ENCODE measurements at regions not wholly inside any gene's neighbourhood (a gene's known extent, or its start where the extent isn't known, plus 50 kb on each side); places are given as distances from the start of the nearest gene placed in this dataset.
A peak's percentile ranks its signal among the peaks of the same experiment; 100 is the strongest.

DNA sequence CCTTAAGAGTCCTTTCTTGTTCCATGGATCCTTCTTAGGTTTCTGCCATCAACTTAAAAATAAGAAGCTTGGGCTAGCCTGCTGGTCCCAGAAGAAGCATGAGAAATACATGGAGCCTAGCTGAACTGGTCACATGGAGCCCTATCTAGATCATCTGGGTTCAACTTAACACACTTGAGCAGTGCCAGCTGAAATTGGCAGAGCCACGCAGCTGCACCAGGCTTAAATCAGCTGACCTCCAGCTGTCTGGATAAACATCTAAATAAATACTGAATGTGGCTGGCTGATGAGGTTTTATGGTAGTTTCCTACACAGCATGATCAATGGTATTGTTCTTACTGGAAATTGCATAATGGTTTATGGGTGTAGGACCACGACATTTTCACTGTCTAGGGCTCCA lies 598.4 kb upstream of the FAM241A start:
- no peak for DNase-seq (ENCODE audit: extremely low read depth, low read depth)
- H3K4me3 ChIP-seq (replicated peaks; ENCODE audit: low read depth, low read length): no peak overlapping the region
- TF ChIP-seq, protein P1, sequence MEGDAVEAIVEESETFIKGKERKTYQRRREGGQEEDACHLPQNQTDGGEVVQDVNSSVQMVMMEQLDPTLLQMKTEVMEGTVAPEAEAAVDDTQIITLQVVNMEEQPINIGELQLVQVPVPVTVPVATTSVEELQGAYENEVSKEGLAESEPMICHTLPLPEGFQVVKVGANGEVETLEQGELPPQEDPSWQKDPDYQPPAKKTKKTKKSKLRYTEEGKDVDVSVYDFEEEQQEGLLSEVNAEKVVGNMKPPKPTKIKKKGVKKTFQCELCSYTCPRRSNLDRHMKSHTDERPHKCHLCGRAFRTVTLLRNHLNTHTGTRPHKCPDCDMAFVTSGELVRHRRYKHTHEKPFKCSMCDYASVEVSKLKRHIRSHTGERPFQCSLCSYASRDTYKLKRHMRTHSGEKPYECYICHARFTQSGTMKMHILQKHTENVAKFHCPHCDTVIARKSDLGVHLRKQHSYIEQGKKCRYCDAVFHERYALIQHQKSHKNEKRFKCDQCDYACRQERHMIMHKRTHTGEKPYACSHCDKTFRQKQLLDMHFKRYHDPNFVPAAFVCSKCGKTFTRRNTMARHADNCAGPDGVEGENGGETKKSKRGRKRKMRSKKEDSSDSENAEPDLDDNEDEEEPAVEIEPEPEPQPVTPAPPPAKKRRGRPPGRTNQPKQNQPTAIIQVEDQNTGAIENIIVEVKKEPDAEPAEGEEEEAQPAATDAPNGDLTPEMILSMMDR (IDR thresholded peaks at IDR 0.05; ENCODE audit: low read depth, low read length, missing control alignments): no peak

- peak; percentile 76 for DNase-seq (ENCODE audit: extremely low read depth, low read depth)
- TF ChIP-seq, protein P1 (IDR thresholded peaks at IDR 0.05; ENCODE audit: low read depth, low read length, missing control alignments): no peak
- H3K4me3 ChIP-seq (replicated peaks; ENCODE audit: low read depth, low read length): no peak overlapping the region
Observed at GRCh38 chr4:111556141-111556781, 589.0 kb upstream of the FAM241A start.

DNA sequence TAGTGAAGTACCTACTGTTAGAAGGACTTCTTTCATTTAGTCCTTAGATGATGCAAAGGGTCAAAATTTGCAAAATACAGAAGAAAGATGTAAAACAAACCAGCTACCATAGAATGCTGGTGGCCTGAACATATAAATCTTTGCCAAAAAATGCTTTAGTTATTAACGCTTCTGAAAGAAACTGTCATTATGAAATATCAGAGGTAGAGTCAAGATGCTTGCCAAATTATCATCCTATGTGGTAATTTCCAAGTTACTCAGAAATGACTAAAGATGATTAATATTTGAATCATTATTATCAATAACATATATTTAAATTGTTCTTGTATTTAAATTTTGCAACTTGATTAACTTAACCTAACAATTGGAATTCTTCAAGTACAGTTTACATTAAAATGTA lies 588.4 kb upstream of the FAM241A start:
- TF ChIP-seq, protein P1 (IDR thresholded peaks at IDR 0.05; ENCODE audit: low read depth, low read length, missing control alignments): no peak
- no peak overlapping the region for H3K4me3 ChIP-seq (replicated peaks; ENCODE audit: low read depth, low read length)
- DNase-seq (ENCODE audit: extremely low read depth, low read depth): no peak

- peak; percentile 41 for DNase-seq (ENCODE audit: extremely low read depth, low read depth)
- no peak overlapping the region for H3K4me3 ChIP-seq (replicated peaks; ENCODE audit: low read depth, low read length)
- TF ChIP-seq, protein P1 (IDR thresholded peaks at IDR 0.05; ENCODE audit: low read depth, low read length, missing control alignments): no peak
Observed at GRCh38 chr4:111562826-111563225, 582.4 kb upstream of the FAM241A start.

- TF ChIP-seq, protein P1 (IDR thresholded peaks at IDR 0.05; ENCODE audit: low read depth, low read length, missing control alignments): no peak
- H3K4me3 ChIP-seq (replicated peaks; ENCODE audit: low read depth, low read length): no peak overlapping the region
- DNase-seq (ENCODE audit: extremely low read depth, low read depth): no peak
Observed at GRCh38 chr4:111572470-111572869, 572.8 kb upstream of the FAM241A start.

DNA sequence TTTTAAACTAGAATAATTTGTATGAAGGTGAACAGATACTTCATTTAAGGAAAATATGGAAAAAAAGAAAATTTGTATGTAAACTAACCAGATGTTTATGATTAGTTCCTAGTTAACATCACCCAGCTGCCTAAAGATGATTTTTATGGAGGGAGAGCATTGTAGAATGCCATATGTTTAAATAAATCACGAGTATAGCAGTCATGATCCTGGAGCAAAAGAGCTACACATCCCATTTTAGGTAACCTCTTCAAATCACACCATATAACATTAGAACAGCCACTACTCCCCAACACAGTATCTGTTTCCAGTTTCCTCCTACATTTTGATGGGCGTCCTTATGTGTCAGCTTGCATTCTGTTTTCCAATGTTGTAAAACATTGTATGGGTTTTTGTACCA lies 571.9 kb upstream of the FAM241A start:
- TF ChIP-seq, protein P1 (IDR thresholded peaks at IDR 0.05; ENCODE audit: low read depth, low read length, missing control alignments): no peak
- peak; percentile 58 for DNase-seq (ENCODE audit: extremely low read depth, low read depth)

DNA sequence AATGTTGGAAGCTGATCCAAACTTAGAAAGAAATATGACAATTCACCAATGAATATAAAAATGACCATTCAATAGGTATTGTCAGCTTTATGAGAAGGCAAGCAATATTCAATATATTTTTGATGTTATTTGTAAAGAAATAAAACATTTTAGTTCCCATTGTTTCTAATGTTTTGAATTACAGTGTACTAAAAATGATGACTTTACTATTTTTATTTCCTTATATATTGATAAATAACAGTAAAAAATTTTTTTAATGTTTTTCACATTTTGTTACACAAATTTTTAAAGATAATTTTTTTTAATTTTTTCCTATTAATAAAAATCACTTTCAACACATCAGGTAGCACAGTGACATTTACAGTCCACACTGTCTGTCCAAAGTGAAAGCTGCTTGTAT lies 565.5 kb upstream of the FAM241A start:
- TF ChIP-seq, protein P1 (IDR thresholded peaks at IDR 0.05; ENCODE audit: low read depth, low read length, missing control alignments): no peak
- DNase-seq (ENCODE audit: extremely low read depth, low read depth): no peak
- no peak overlapping the region for H3K4me3 ChIP-seq (replicated peaks; ENCODE audit: low read depth, low read length)

More for the DNA sequence above, 571.9 kb upstream of the FAM241A start:
- H3K4me3 ChIP-seq (replicated peaks; ENCODE audit: low read depth, low read length): no peak overlapping the region

Measured in HFF-Myc (cell line).